ENCODE measurements at regions not wholly inside any gene's neighbourhood (a gene's known extent, or its start where the extent isn't known, plus 50 kb on each side); places are given as distances from the start of the nearest gene placed in this dataset.
A peak's percentile ranks its signal among the peaks of the same experiment; 100 is the strongest.

GRCh38 chr5:63570752-63571151 is 391.5 kb downstream of the HTR1A start:
- H3K9ac ChIP-seq (ENCODE audit: extremely low read depth, insufficient read length, low read length): no peak overlapping the region
- H3K4me3 Mint-ChIP-seq: no peak overlapping the region

More at GRCh38 chr5:63570752-63571151, 391.5 kb downstream of the HTR1A start:
- no peak overlapping the region for H2BK15ac ChIP-seq (ENCODE audit: low read depth, low read length)
- no peaks in the 10 kb centered on the region for H3K4me1 Mint-ChIP-seq
- H3T11ph ChIP-seq (ENCODE audit: low read length): no peak overlapping the region
- H2AK5ac ChIP-seq (ENCODE audit: insufficient read length, low read length): no peak overlapping the region
- H3K27ac Mint-ChIP-seq: no peak overlapping the region; a peak in 1 of 7 replicates
- H3K23me2 ChIP-seq (ENCODE audit: insufficient read length, low read depth, low read length, poor library complexity, severe bottlenecking): no peaks in the 10 kb centered on the region
- H3K14ac ChIP-seq (ENCODE audit: insufficient read depth, low read length): no peak overlapping the region
- peak; percentile 28; the same call in 2 of the 3 replicates for TF ChIP-seq CTCF (conservative IDR thresholded peaks at IDR 0.05)
- no peak overlapping the region for H4K5ac ChIP-seq (ENCODE audit: insufficient read length, low read depth, low read length)
- H3K4me1 ChIP-seq (ENCODE audit: insufficient read depth, low read length): no peaks in the 10 kb centered on the region
- H3K4ac ChIP-seq (ENCODE audit: low read depth, low read length): no peak overlapping the region
- no peak overlapping the region for H3K23ac ChIP-seq (ENCODE audit: insufficient read length, low read depth, low read length)
- H4K8ac ChIP-seq (replicated peaks; ENCODE audit: insufficient read length, low read depth, low read length): no peak overlapping the region
- no peak overlapping the region for H4K91ac ChIP-seq (ENCODE audit: insufficient read length, low read depth, low read length)
- H3K9me3 Mint-ChIP-seq: peaks cover 0 to 3% of the 10 kb centered on the region in 2 experiments; a peak in 1 of 5 replicates
- H2BK12ac ChIP-seq (ENCODE audit: insufficient read length, low read depth, low read length): no peak overlapping the region
- no peaks in the 10 kb centered on the region for H3K27me3 ChIP-seq (ENCODE audit: insufficient read depth, low read length)
- no peak overlapping the region for H3K27ac ChIP-seq (ENCODE audit: insufficient read length, low read depth, low read length)
- no peaks in the 10 kb centered on the region; a peak in 1 of 7 replicates for H3K36me3 Mint-ChIP-seq (ENCODE audit: insufficient read depth in 1 of 3, low read depth in 3 of 3)
- H3K56ac ChIP-seq (ENCODE audit: insufficient read length, low read depth, low read length): no peak overlapping the region
- no peaks in the 10 kb centered on the region for H3K79me2 ChIP-seq (ENCODE audit: insufficient read depth, low read length)
- peak; percentile 70 for DNase-seq
- H4K20me1 ChIP-seq (ENCODE audit: control insufficient read depth, insufficient read depth, insufficient read length): no peaks in the 10 kb centered on the region
- H2BK120ac ChIP-seq (ENCODE audit: low read depth, low read length, poor library complexity, severe bottlenecking): no peak overlapping the region
- no peaks in the 10 kb centered on the region for H3K9me3 ChIP-seq (ENCODE audit: control insufficient read depth, low read depth, low read length)
- no peaks in the 10 kb centered on the region for H3K27me3 Mint-ChIP-seq (ENCODE audit: low read depth)
- WGBS (ENCODE audit: extremely low coverage, insufficient read length, low lambda C conversion rate): no CpG with 5 or more reads among the region's 12 CpGs
- no peaks in the 10 kb centered on the region for H3K79me1 ChIP-seq (ENCODE audit: insufficient read depth, low read depth, low read length, poor library complexity, severe bottlenecking)
- H2BK20ac ChIP-seq (ENCODE audit: low read depth, low read length, poor library complexity, severe bottlenecking): no peak overlapping the region
- H2AFZ ChIP-seq (ENCODE audit: low read length): no peak overlapping the region
- no peak overlapping the region for H3K4me2 ChIP-seq (ENCODE audit: insufficient read depth, insufficient read length, low read length)
- H3K18ac ChIP-seq (ENCODE audit: insufficient read length, low read depth, low read length): no peak overlapping the region
- no peak overlapping the region for H2BK5ac ChIP-seq (ENCODE audit: insufficient read length, low read length)

Measured in H9 (cell line).